GM23338 (cell line): ENCODE measurements at regions not wholly inside any gene's neighbourhood (a gene's known extent, or its start where the extent isn't known, plus 50 kb on each side); places are given as distances from the start of the nearest gene placed in this dataset.

ENCODE experiments used
- ATAC-seq: fragments of 200-7000 bp; cut with Tn5 transposase; 3 replicates; pipeline ENCODE4 v1.9.1; 2020
- DNase-seq: peaks from one replicate; pipeline ENCODE4 v3.0.0-alpha.2; 2015; ENCODE audit warnings: low spot score
- H2AFZ ChIP-seq: fragments of 200-600 bp; sonication (generic); 2 replicates; pipeline ENCODE4 v1.8.0; 2016; ENCODE audit warnings: antibody characterized with exemption, mild to moderate bottlenecking, moderate library complexity
- H3F3A ChIP-seq: fragments of 200-600 bp; sonication (generic); replicated peaks from 2 replicates; pipeline ENCODE4 v1.8.0; 2017; ENCODE audit warnings: antibody characterized with exemption, mixed run types, low read depth
- H3K27ac ChIP-seq: fragments of 200-600 bp; sonication (generic); 2 replicates; pipeline ENCODE4 v1.6.1; 2016; ENCODE audit warnings: low read depth
- H3K27me3 ChIP-seq: fragments of 200-600 bp; sonication (generic); 2 replicates; pipeline ENCODE4 v1.8.0; 2016; ENCODE audit warnings: mild to moderate bottlenecking, mixed run types, moderate library complexity; ENCODE audit not compliant: insufficient read depth
- H3K36me3 ChIP-seq: fragments of 200-600 bp; sonication (generic); 2 replicates; pipeline ENCODE4 v1.8.0; 2016; ENCODE audit warnings: mild to moderate bottlenecking; ENCODE audit not compliant: insufficient read depth
- H3K4me1 ChIP-seq: fragments of 200-600 bp; sonication (generic); 2 replicates; pipeline ENCODE4 v1.8.0; 2016; ENCODE audit warnings: mild to moderate bottlenecking, moderate library complexity; ENCODE audit not compliant: insufficient read depth
- H3K4me2 ChIP-seq: fragments of 200-600 bp; sonication (generic); 2 replicates; pipeline ENCODE4 v1.7.1; 2017; ENCODE audit warnings: mixed run types
- H3K4me3 ChIP-seq: fragments of 200-600 bp; sonication (generic); 2 replicates; pipeline ENCODE4 v1.6.1; 2016; ENCODE audit warnings: mixed run types
- H3K79me2 ChIP-seq: fragments of 200-600 bp; sonication (generic); replicated peaks from 2 replicates; pipeline ENCODE4 v1.8.0; 2017; ENCODE audit warnings: mild to moderate bottlenecking; ENCODE audit not compliant: insufficient read depth
- H3K9me2 ChIP-seq: fragments of 200-600 bp; sonication (generic); 2 replicates; pipeline ENCODE4 v1.8.0; 2017; ENCODE audit not compliant: insufficient read depth
- H4K20me1 ChIP-seq: fragments of 200-600 bp; sonication (generic); replicated peaks from 2 replicates; pipeline ENCODE4 v1.8.0; 2017; ENCODE audit warnings: mild to moderate bottlenecking; ENCODE audit not compliant: insufficient read depth
- H3K27ac Mint-ChIP-seq: 2 replicates; pipeline ENCODE4 v1.8.0; 2020; ENCODE audit warnings: inconsistent platforms, mild to moderate bottlenecking, moderate library complexity, mixed read lengths
- H3K27me3 Mint-ChIP-seq: 3 replicates; pipeline ENCODE4 v1.8.0; 2022; ENCODE audit warnings: low read depth, mild to moderate bottlenecking, moderate library complexity, mixed read lengths, inconsistent platforms; ENCODE audit not compliant: insufficient read depth, poor library complexity
- H3K36me3 Mint-ChIP-seq: 3 replicates; pipeline ENCODE4 v1.8.0; 2021; ENCODE audit warnings: low read depth, mild to moderate bottlenecking, inconsistent platforms, moderate library complexity, mixed read lengths
- H3K4me1 Mint-ChIP-seq: 3 replicates; pipeline ENCODE4 v1.8.0; 2020; ENCODE audit warnings: mild to moderate bottlenecking, inconsistent platforms, mixed read lengths
- H3K4me3 Mint-ChIP-seq: 3 replicates; pipeline ENCODE4 v1.8.0; 2021; ENCODE audit warnings: moderate library complexity, mild to moderate bottlenecking, inconsistent platforms, mixed read lengths
- H3K9me3 Mint-ChIP-seq: 3 replicates; pipeline ENCODE4 v1.8.0; 2020; ENCODE audit warnings: moderate library complexity, mild to moderate bottlenecking, inconsistent platforms, mixed read lengths
- CREB1 ChIP-seq: fragments of 250-450 bp; sonication (Bioruptor Pico); IDR thresholded peaks from 2 replicates; pipeline ENCODE4 v1.5.0; 2020; ENCODE audit warnings: low read depth, mild to moderate bottlenecking, moderate library complexity
- EZH2 ChIP-seq: fragments of 200-600 bp; sonication (generic); IDR thresholded peaks from one replicate; pipeline ENCODE4 v1.8.0; 2017; ENCODE audit warnings: antibody characterized with exemption, mild to moderate bottlenecking, low read depth; ENCODE audit not compliant: unreplicated experiment
- EZH2phosphoT487 ChIP-seq: fragments of 200-600 bp; sonication (generic); IDR thresholded peaks from one replicate; pipeline ENCODE4 v1.8.1; 2018; ENCODE audit warnings: antibody characterized with exemption; ENCODE audit not compliant: unreplicated experiment
- NANOG ChIP-seq: IDR thresholded peaks from 2 replicates; pipeline ENCODE4 v1.6.1; 2016; ENCODE audit warnings: antibody characterized with exemption, borderline replicate concordance
- POLR2AphosphoS5 ChIP-seq: IDR thresholded peaks from 2 replicates; pipeline ENCODE4 v1.6.1; 2016; ENCODE audit warnings: antibody characterized with exemption, low read depth
- STAT1 ChIP-seq: IDR thresholded peaks from one replicate; pipeline ENCODE4 v1.6.1; 2016; ENCODE audit warnings: antibody characterized with exemption; ENCODE audit not compliant: unreplicated experiment
- ZNF114 ChIP-seq: fragments of 250-450 bp; sonication (Bioruptor Pico); IDR thresholded peaks from 2 replicates; pipeline ENCODE4 v1.5.0; 2020; ENCODE audit warnings: mild to moderate bottlenecking, moderate library complexity
- ZNF331 ChIP-seq: fragments of 250-450 bp; sonication (Bioruptor Pico); IDR thresholded peaks from 2 replicates; pipeline ENCODE4 v1.5.0; 2020; ENCODE audit warnings: low read depth, mild to moderate bottlenecking, moderate library complexity
- TF ChIP-seq, protein P1 (sequence below), 2 experiments: fragments of 200-600 bp in 1 of 2; sonication (generic) in 1 of 2; conservative IDR thresholded peaks; 2 replicates each; pipeline versions ENCODE4 v1.5.1 to v1.6.1; 2016 to 2017; ENCODE audit warnings: antibody characterized with exemption in 2 of 2, low read depth in 2 of 2, mild to moderate bottlenecking in 2 of 2, moderate library complexity in 1 of 2
- TF ChIP-seq, protein P2 (sequence below): fragments of 250-450 bp; sonication (Bioruptor Pico); IDR thresholded peaks from 2 replicates; pipeline ENCODE4 v1.5.0; 2020; ENCODE audit warnings: mild to moderate bottlenecking, moderate library complexity
- TF ChIP-seq, protein P3 (sequence below): IDR thresholded peaks from one replicate; pipeline ENCODE4 v1.6.1; 2018; ENCODE audit warnings: antibody characterized with exemption; ENCODE audit not compliant: unreplicated experiment

DNA sequence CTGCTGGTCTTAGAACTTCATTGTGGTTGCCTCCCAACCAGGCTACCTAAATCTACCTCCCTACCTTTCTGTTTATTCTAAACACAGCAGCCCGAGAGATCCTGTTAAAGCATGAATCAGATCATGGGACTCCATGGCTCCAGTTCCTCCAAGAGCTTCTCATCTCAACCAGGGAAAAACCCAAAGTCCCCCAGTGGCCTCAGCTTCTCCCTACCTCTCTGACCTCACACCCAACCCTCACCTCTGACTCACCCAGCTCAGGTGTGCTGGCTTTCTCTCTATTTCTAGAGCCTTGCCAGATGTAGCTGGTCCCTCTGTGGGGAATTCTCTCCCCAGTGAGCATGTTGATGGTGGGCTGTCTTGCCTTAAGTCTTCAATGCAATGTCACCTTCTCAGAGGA lies 93.8 kb upstream of the COPS8 start (continued):
- TF ChIP-seq, protein P1, sequence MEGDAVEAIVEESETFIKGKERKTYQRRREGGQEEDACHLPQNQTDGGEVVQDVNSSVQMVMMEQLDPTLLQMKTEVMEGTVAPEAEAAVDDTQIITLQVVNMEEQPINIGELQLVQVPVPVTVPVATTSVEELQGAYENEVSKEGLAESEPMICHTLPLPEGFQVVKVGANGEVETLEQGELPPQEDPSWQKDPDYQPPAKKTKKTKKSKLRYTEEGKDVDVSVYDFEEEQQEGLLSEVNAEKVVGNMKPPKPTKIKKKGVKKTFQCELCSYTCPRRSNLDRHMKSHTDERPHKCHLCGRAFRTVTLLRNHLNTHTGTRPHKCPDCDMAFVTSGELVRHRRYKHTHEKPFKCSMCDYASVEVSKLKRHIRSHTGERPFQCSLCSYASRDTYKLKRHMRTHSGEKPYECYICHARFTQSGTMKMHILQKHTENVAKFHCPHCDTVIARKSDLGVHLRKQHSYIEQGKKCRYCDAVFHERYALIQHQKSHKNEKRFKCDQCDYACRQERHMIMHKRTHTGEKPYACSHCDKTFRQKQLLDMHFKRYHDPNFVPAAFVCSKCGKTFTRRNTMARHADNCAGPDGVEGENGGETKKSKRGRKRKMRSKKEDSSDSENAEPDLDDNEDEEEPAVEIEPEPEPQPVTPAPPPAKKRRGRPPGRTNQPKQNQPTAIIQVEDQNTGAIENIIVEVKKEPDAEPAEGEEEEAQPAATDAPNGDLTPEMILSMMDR (conservative IDR thresholded peaks at IDR 0.05; ENCODE audit: low read depth in 2 of 2), result no peak

DNA sequence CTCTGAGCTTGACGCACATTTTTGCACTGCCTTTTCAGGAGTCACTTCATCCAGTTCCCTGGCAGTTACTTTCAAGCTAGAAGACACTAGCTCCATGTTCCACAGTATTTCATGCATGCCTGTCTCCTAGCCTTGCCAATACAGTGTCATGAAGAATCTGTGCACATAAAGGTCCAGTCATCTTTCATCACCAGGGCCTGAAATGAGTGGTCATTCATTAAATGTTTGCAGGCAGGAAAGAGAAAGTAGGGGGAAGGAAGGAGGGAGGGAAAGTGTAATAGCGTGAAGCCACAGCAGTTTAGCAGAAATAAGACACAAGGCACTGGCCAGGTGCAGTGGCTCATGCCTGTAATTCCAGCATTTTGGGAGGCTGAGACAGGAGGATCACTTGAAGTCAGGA lies 92.4 kb upstream of the COPS8 start:
- Histone ChIP-seq H2AFZ (no peak overlapping the region), H3K9me2 (0 out of 2 replicates have a peak, but pooled peaks cover under 1% of the 10 kb centered on the region), H3K27ac (no peak overlapping the region), H3K4me1 (peaks cover 27% of the 10 kb centered on the region), H3K4me3 (no peak overlapping the region), H3F3A (no peaks in the 10 kb centered on the region), H3K79me2 (no peaks in the 10 kb centered on the region), H4K20me1 (no peaks in the 10 kb centered on the region), H3K36me3 (no peaks in the 10 kb centered on the region), H3K4me2 (no peak overlapping the region), H3K27me3 (no peaks in the 10 kb centered on the region)
- Mint-ChIP-seq H3K4me3 (no peak overlapping the region), H3K36me3 (no peaks in the 10 kb centered on the region), H3K9me3 (no peaks in the 10 kb centered on the region; the same call in 2 of the 3 replicates), H3K27me3 (peaks cover 3% of the 10 kb centered on the region), H3K27ac (no peak overlapping the region), H3K4me1 (peaks cover 29% of the 10 kb centered on the region)
- DNase-seq (no peak), ATAC-seq (no peak)
- TF ChIP-seq, protein P1 (conservative IDR thresholded peaks at IDR 0.05; ENCODE audit: low read depth in 2 of 2), result no peak
- TF ChIP-seq EZH2 (no peak), EZH2phosphoT487 (no peak), ZNF331 (CRISPR knock-in tag) (no peak), ZNF114 (CRISPR knock-in tag) (no peak), CREB1 (no peak), STAT1 (no peak), POLR2AphosphoS5 (no peak), NANOG (no peak)
- TF ChIP-seq, protein P2, sequence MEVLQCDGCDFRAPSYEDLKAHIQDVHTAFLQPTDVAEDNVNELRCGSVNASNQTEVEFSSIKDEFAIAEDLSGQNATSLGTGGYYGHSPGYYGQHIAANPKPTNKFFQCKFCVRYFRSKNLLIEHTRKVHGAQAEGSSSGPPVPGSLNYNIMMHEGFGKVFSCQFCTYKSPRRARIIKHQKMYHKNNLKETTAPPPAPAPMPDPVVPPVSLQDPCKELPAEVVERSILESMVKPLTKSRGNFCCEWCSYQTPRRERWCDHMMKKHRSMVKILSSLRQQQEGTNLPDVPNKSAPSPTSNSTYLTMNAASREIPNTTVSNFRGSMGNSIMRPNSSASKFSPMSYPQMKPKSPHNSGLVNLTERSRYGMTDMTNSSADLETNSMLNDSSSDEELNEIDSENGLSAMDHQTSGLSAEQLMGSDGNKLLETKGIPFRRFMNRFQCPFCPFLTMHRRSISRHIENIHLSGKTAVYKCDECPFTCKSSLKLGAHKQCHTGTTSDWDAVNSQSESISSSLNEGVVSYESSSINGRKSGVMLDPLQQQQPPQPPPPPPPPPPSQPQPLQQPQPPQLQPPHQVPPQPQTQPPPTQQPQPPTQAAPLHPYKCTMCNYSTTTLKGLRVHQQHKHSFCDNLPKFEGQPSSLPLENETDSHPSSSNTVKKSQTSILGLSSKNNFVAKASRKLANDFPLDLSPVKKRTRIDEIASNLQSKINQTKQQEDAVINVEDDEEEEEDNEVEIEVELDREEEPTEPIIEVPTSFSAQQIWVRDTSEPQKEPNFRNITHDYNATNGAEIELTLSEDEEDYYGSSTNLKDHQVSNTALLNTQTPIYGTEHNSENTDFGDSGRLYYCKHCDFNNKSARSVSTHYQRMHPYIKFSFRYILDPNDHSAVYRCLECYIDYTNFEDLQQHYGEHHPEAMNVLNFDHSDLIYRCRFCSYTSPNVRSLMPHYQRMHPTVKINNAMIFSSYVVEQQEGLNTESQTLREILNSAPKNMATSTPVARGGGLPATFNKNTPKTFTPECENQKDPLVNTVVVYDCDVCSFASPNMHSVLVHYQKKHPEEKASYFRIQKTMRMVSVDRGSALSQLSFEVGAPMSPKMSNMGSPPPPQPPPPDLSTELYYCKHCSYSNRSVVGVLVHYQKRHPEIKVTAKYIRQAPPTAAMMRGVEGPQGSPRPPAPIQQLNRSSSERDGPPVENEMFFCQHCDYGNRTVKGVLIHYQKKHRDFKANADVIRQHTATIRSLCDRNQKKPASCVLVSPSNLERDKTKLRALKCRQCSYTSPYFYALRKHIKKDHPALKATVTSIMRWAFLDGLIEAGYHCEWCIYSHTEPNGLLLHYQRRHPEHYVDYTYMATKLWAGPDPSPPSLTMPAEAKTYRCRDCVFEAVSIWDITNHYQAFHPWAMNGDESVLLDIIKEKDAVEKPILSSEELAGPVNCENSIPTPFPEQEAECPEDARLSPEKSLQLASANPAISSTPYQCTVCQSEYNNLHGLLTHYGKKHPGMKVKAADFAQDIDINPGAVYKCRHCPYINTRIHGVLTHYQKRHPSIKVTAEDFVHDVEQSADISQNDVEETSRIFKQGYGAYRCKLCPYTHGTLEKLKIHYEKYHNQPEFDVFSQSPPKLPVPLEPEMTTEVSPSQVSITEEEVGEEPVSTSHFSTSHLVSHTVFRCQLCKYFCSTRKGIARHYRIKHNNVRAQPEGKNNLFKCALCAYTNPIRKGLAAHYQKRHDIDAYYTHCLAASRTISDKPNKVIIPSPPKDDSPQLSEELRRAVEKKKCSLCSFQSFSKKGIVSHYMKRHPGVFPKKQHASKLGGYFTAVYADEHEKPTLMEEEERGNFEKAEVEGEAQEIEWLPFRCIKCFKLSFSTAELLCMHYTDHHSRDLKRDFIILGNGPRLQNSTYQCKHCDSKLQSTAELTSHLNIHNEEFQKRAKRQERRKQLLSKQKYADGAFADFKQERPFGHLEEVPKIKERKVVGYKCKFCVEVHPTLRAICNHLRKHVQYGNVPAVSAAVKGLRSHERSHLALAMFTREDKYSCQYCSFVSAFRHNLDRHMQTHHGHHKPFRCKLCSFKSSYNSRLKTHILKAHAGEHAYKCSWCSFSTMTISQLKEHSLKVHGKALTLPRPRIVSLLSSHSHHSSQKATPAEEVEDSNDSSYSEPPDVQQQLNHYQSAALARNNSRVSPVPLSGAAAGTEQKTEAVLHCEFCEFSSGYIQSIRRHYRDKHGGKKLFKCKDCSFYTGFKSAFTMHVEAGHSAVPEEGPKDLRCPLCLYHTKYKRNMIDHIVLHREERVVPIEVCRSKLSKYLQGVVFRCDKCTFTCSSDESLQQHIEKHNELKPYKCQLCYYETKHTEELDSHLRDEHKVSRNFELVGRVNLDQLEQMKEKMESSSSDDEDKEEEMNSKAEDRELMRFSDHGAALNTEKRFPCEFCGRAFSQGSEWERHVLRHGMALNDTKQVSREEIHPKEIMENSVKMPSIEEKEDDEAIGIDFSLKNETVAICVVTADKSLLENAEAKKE (CRISPR knock-in tag), result no peak
- TF ChIP-seq, protein P3, sequence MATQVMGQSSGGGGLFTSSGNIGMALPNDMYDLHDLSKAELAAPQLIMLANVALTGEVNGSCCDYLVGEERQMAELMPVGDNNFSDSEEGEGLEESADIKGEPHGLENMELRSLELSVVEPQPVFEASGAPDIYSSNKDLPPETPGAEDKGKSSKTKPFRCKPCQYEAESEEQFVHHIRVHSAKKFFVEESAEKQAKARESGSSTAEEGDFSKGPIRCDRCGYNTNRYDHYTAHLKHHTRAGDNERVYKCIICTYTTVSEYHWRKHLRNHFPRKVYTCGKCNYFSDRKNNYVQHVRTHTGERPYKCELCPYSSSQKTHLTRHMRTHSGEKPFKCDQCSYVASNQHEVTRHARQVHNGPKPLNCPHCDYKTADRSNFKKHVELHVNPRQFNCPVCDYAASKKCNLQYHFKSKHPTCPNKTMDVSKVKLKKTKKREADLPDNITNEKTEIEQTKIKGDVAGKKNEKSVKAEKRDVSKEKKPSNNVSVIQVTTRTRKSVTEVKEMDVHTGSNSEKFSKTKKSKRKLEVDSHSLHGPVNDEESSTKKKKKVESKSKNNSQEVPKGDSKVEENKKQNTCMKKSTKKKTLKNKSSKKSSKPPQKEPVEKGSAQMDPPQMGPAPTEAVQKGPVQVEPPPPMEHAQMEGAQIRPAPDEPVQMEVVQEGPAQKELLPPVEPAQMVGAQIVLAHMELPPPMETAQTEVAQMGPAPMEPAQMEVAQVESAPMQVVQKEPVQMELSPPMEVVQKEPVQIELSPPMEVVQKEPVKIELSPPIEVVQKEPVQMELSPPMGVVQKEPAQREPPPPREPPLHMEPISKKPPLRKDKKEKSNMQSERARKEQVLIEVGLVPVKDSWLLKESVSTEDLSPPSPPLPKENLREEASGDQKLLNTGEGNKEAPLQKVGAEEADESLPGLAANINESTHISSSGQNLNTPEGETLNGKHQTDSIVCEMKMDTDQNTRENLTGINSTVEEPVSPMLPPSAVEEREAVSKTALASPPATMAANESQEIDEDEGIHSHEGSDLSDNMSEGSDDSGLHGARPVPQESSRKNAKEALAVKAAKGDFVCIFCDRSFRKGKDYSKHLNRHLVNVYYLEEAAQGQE, result no peak
